Breast epithelium (tissue), 4 donors: ENCODE measurements at regions not wholly inside any gene's neighbourhood (a gene's known extent, or its start where the extent isn't known, plus 50 kb on each side); places are given as distances from the start of the nearest gene placed in this dataset.
"Not testable (repeated sequence)": the region's sequence is repeated elsewhere in the genome, so short reads cannot be mapped to it uniquely, and the experiment has no call there.

Experiments
- DNase-seq, 2 donors: peaks; one replicate each; pipeline ENCODE4 v3.0.0-alpha.2; 2019; ENCODE audit warnings: low spot score in 2 of 2
- H3K27ac ChIP-seq, 2 donors: fragments of 200-600 bp; sonication (generic) in 1 of 2; one replicate each; pipeline ENCODE4 v1.5.1; 2016 to 2019; ENCODE audit warnings: mild to moderate bottlenecking in 1 of 2
- H3K27me3 ChIP-seq, 2 donors: fragments of 200-600 bp; sonication (generic) in 1 of 2; one replicate each; pipeline versions ENCODE4 v1.5.1 to v1.6.0; 2017 to 2019; ENCODE audit warnings: control low read depth in 1 of 2, mild to moderate bottlenecking in 1 of 2
- H3K36me3 ChIP-seq: fragments of 200-600 bp; one replicate; pipeline ENCODE4 v1.5.1; 2019
- H3K4me1 ChIP-seq, 2 donors: fragments of 200-600 bp; sonication (generic); one replicate each; pipeline ENCODE4 v1.5.1; 2016 to 2019; ENCODE audit warnings: control low read depth in 1 of 2
- H3K4me3 ChIP-seq, 3 donors: fragments of 200-600 bp; sonication (generic); 1 replicate in 2 of 3; 2 replicates in 1 of 3; pipeline ENCODE4 v1.5.1; 2016 to 2019; ENCODE audit warnings: mild to moderate bottlenecking in 3 of 3, moderate library complexity in 2 of 3
- H3K9me3 ChIP-seq, 2 donors: fragments of 200-600 bp; sonication (generic) in 1 of 2; one replicate each; pipeline ENCODE4 v1.5.1; 2016 to 2019; ENCODE audit warnings: control low read depth in 1 of 2
- CTCF ChIP-seq, 3 donors: fragments of 450-650 bp; IDR thresholded peaks; one replicate each; pipeline ENCODE4 v1.5.1; 2016 to 2017; ENCODE audit warnings: antibody characterized with exemption in 3 of 3, mild to moderate bottlenecking in 3 of 3, moderate library complexity in 3 of 3
- POLR2A ChIP-seq: fragments of 450-650 bp; IDR thresholded peaks from one replicate; pipeline ENCODE4 v1.6.1; 2016; ENCODE audit warnings: antibody characterized with exemption, mild to moderate bottlenecking, moderate library complexity
- POLR2AphosphoS5 ChIP-seq, 3 donors: sonication (generic); formaldehyde crosslinking; IDR thresholded peaks; one replicate each; pipeline ENCODE4 v1.6.1; 2017; ENCODE audit warnings: antibody characterized with exemption in 3 of 3
- intact Hi-C: fragments of 100-400 bp; cut with DNase I; formaldehyde crosslinking; loops from one replicate; pipeline ENCODE4 v1.15.1; 2023; ENCODE audit warnings: low total_unique reads

- TF ChIP-seq POLR2AphosphoS5 (IDR thresholded peaks at IDR 0.05): no peak
- TF ChIP-seq CTCF (IDR thresholded peaks at IDR 0.05): no peak
- Histone ChIP-seq H3K4me1 (no peaks in the 10 kb centered on the region), H3K36me3 (no peaks in the 10 kb centered on the region), H3K27ac (no peak overlapping the region), H3K4me3 (no peak overlapping the region), H3K27me3 (peaks cover 0 to 4% of the 10 kb centered on the region in 2 donors), H3K9me3 (no peaks in the 10 kb centered on the region)
- DNase-seq: no peak
- intact Hi-C loops: no loop called here
Observed at GRCh38 chr20:51276296-51276695, 253.4 kb upstream of the KCNG1 start.

GRCh38 chr20:51275826-51276225, 252.9 kb upstream of the KCNG1 start:
- no peaks in the 10 kb centered on the region for H3K36me3 ChIP-seq
- peaks cover 0 to 1% of the 10 kb centered on the region in 2 donors for H3K9me3 ChIP-seq
- H3K4me1 ChIP-seq: no peaks in the 10 kb centered on the region
- H3K27ac ChIP-seq: no peak overlapping the region
- H3K27me3 ChIP-seq: peaks cover 0 to 4% of the 10 kb centered on the region in 2 donors
- DNase-seq: no peak
- no peak overlapping the region for H3K4me3 ChIP-seq
- TF ChIP-seq CTCF (IDR thresholded peaks at IDR 0.05): no peak
- no peak for TF ChIP-seq POLR2A
- no peak for TF ChIP-seq POLR2AphosphoS5 (IDR thresholded peaks at IDR 0.05)
- intact Hi-C loops: no loop called here

GRCh38 chr20:51275181-51275580, 252.3 kb upstream of the KCNG1 start:
- peaks cover 0 to 4% of the 10 kb centered on the region in 2 donors for H3K27me3 ChIP-seq
- no peaks in the 10 kb centered on the region for H3K4me1 ChIP-seq
- H3K4me3 ChIP-seq: no peak overlapping the region
- DNase-seq: no peak
- H3K9me3 ChIP-seq: peaks cover 0 to 7% of the 10 kb centered on the region in 2 donors
- TF ChIP-seq CTCF (IDR thresholded peaks at IDR 0.05) (no peak), POLR2A (no peak), POLR2AphosphoS5 (IDR thresholded peaks at IDR 0.05) (no peak)
- no peaks in the 10 kb centered on the region for H3K36me3 ChIP-seq
- intact Hi-C loops: no loop called here
- no peak overlapping the region for H3K27ac ChIP-seq

GRCh38 chr20:51272401-51272800, 249.5 kb upstream of the KCNG1 start:
- TF ChIP-seq CTCF (IDR thresholded peaks at IDR 0.05) (no peak), POLR2AphosphoS5 (IDR thresholded peaks at IDR 0.05) (no peak), POLR2A (no peak)
- DNase-seq: no peak
- intact Hi-C loops: no loop called here
- Histone ChIP-seq H3K27me3 (peaks cover 0 to 4% of the 10 kb centered on the region in 2 donors), H3K4me1 (no peaks in the 10 kb centered on the region), H3K36me3 (no peaks in the 10 kb centered on the region), H3K27ac (peak overlapping the region; percentile 37 to 58), H3K9me3 (peaks cover 0 to 9% of the 10 kb centered on the region in 2 donors), H3K4me3 (no peak overlapping the region)

- no peak for TF ChIP-seq POLR2A
- TF ChIP-seq POLR2AphosphoS5 (IDR thresholded peaks at IDR 0.05): no peak
- TF ChIP-seq CTCF (IDR thresholded peaks at IDR 0.05): no peak
- H3K4me1 ChIP-seq: no peaks in the 10 kb centered on the region
- intact Hi-C loops: no loop called here
- no peaks in the 10 kb centered on the region for H3K36me3 ChIP-seq
- H3K27me3 ChIP-seq: peaks cover 0 to 4% of the 10 kb centered on the region in 2 donors
- H3K4me3 ChIP-seq: no peak overlapping the region
- DNase-seq: peak in 1 of 2 donors; percentile 44
- H3K27ac ChIP-seq: peak overlapping the region; percentile 37 to 58
- H3K9me3 ChIP-seq: peaks cover 0 to 9% of the 10 kb centered on the region in 2 donors
Observed at GRCh38 chr20:51271931-51272330, 249.0 kb upstream of the KCNG1 start.

- H3K4me3 ChIP-seq, DNase-seq, H3K27me3 ChIP-seq, H3K9me3 ChIP-seq, H3K36me3 ChIP-seq, intact Hi-C loops, H3K4me1 ChIP-seq: not testable (repeated sequence)
- peak overlapping the region in 1 of 2 donors; percentile 37 for H3K27ac ChIP-seq
Observed at GRCh38 chr20:51271289-51271688, 248.4 kb upstream of the KCNG1 start.
